BE2C (cell line): ENCODE measurements at regions not wholly inside any gene's neighbourhood (a gene's known extent, or its start where the extent isn't known, plus 50 kb on each side); places are given as distances from the start of the nearest gene placed in this dataset.
"Not testable (repeated sequence)": the region's sequence is repeated elsewhere in the genome, so short reads cannot be mapped to it uniquely, and the experiment has no call there.

Experiments
- DNase-seq: peaks from one replicate; pipeline ENCODE4 v3.0.0-alpha.2; 2020
- H3K27me3 ChIP-seq: fragments of 250-450 bp; sonication (Bioruptor Pico); 2 replicates; pipeline ENCODE4 v1.5.1; 2020; ENCODE audit warnings: mild to moderate bottlenecking
- H3K36me3 ChIP-seq: fragments of 250-450 bp; sonication (Bioruptor Pico); 2 replicates; pipeline ENCODE4 v1.5.1; 2020; ENCODE audit warnings: mild to moderate bottlenecking
- H3K4me1 ChIP-seq: fragments of 250-450 bp; sonication (Bioruptor Pico); 2 replicates; pipeline ENCODE4 v1.5.1; 2020
- H3K4me3 ChIP-seq: 2 replicates; pipeline ENCODE4 v1.5.1; 2011; ENCODE audit warnings: low read depth, low read length
- H3K9me3 ChIP-seq: fragments of 250-450 bp; sonication (Bioruptor Pico); 2 replicates; pipeline ENCODE4 v1.5.1; 2020
- TF ChIP-seq, protein P1 (sequence below): IDR thresholded peaks from 2 replicates; pipeline ENCODE4 v1.5.1; 2012; ENCODE audit warnings: mild to moderate bottlenecking, low read depth, low read length

GRCh38 chr21:33966324-33966949, 50.8 kb upstream of the ATP5PO start:
- Histone ChIP-seq H3K36me3 (no peaks in the 10 kb centered on the region), H3K27me3 (peaks cover 12% of the 10 kb centered on the region), H3K4me1 (no peaks in the 10 kb centered on the region), H3K4me3 (no peak overlapping the region), H3K9me3 (no peaks in the 10 kb centered on the region)
- TF ChIP-seq, protein P1, sequence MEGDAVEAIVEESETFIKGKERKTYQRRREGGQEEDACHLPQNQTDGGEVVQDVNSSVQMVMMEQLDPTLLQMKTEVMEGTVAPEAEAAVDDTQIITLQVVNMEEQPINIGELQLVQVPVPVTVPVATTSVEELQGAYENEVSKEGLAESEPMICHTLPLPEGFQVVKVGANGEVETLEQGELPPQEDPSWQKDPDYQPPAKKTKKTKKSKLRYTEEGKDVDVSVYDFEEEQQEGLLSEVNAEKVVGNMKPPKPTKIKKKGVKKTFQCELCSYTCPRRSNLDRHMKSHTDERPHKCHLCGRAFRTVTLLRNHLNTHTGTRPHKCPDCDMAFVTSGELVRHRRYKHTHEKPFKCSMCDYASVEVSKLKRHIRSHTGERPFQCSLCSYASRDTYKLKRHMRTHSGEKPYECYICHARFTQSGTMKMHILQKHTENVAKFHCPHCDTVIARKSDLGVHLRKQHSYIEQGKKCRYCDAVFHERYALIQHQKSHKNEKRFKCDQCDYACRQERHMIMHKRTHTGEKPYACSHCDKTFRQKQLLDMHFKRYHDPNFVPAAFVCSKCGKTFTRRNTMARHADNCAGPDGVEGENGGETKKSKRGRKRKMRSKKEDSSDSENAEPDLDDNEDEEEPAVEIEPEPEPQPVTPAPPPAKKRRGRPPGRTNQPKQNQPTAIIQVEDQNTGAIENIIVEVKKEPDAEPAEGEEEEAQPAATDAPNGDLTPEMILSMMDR: no peak
- no peak for DNase-seq

- DNase-seq, H3K36me3 ChIP-seq, H3K27me3 ChIP-seq, H3K9me3 ChIP-seq, H3K4me3 ChIP-seq, H3K4me1 ChIP-seq: not testable (repeated sequence)
Observed at GRCh38 chr21:33965662-33966061, 50.1 kb upstream of the ATP5PO start.
